ENCODE measurements at regions not wholly inside any gene's neighbourhood (a gene's known extent, or its start where the extent isn't known, plus 50 kb on each side); places are given as distances from the start of the nearest gene placed in this dataset.

DNA sequence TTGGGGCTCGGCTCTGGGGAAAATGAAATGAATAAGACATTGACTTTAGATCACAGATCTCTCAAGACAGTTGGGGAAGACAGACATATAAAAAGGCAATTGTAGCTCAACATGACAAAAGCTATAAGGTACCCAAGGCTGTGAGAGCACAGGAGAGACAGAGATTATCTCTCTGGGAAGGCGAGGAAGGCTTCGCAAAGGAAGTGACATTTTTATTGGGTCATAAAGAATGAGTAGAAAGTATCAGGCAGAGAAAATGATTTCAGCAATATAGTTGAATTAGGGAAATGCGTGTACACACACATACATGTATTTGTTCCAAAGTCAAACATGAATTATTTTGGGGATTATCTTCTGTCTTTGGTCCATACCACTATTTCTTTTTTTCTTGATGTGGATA, 381.8 kb upstream of the ADAMTSL1 start:
- Histone ChIP-seq H3K9me1 (replicated peaks; ENCODE audit: control insufficient read depth, extremely low read depth, insufficient read depth, low read length) (no peaks in the 10 kb centered on the region), H3K9me3 (replicated peaks; ENCODE audit: control insufficient read depth, insufficient read depth, low read length) (no peaks in the 10 kb centered on the region), H3K79me2 (ENCODE audit: control insufficient read depth, insufficient read depth, low read length) (no peaks in the 10 kb centered on the region), H3K4me1 (ENCODE audit: control insufficient read depth, extremely low read depth, insufficient read depth, low read length) (no peaks in the 10 kb centered on the region), H3K4me3 (replicated peaks in 1 of 3; ENCODE audit: insufficient read depth in 1 of 3, low read depth in 1 of 3, low read length in 3 of 3) (no peak overlapping the region), H2AFZ (ENCODE audit: low read depth, low read length) (no peak overlapping the region), H3K4me2 (ENCODE audit: insufficient read depth, low read length) (no peak overlapping the region), H3K9ac (replicated peaks; ENCODE audit: extremely low read depth, insufficient read depth, low read length) (no peak overlapping the region), H4K20me1 (replicated peaks; ENCODE audit: control insufficient read depth, extremely low read depth, insufficient read depth, low read length) (no peaks in the 10 kb centered on the region), H3K36me3 (ENCODE audit: control insufficient read depth in 2 of 2, extremely low read depth in 1 of 2, insufficient read depth in 2 of 2, low read length in 2 of 2) (no peaks in the 10 kb centered on the region), H3K27me3 (ENCODE audit: control insufficient read depth in 2 of 2, insufficient read depth in 2 of 2, low read length in 2 of 2) (peaks cover 0 to 2% of the 10 kb centered on the region in 2 experiments), H3K27ac (ENCODE audit: insufficient read depth, low read depth, low read length) (no peak overlapping the region)
- BruUV-seq (replicated peaks), result no TSS peak
- CTCF ChIA-PET, result interaction anchor here (0.7 to 1.4 kb wide), 2 partner anchors 121 to 281 kb away, joined by 3 read pairs; no protein-coding TSS in a partner anchor
- TF ChIP-seq EZH2 (IDR thresholded peaks at IDR 0.05; ENCODE audit: borderline replicate concordance, low read depth, low read length, severe bottlenecking), result no peak
- dilution Hi-C loops (cut with MboI; ENCODE audit: extremely low pct_ligation_motif_present, low sequenced_read_pairs) (no loop called here), intact Hi-C loops (cut with micrococcal nuclease) (no loop called here)
- POLR2A ChIA-PET, result no interaction called here
- DNase-seq (ENCODE audit: low read depth, low spot score) (no peak), FAIRE-seq (no peak)

DNA sequence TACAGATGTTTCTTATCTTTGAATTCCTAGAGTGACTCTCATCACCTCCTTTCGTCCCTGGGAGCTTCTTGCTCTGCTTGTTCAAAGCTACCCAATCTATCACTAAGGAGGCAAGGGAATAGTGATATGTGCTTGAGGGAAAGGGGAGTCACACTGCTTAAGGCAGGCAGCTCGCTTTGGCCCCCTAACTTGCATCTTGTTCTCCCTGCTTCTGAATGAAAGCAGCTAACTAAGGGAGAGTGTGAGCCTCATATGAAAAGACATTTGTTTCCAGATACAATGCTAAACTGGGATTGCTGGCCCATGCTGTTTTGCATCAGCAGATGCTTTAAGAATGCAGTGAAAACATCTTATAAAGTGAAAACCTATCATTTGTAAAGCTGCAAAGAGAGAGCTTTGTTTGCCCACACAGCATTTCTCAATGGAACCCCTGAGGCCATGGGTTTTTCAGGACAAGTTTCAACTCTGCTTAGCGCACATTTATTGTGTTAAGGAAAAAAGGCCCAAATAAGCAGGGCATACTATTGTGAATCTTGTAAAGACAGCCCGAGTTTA, 367.9 kb upstream of the ADAMTSL1 start:
- Histone ChIP-seq H3K9me3 (replicated peaks; ENCODE audit: control insufficient read depth, insufficient read depth, low read length) (no peaks in the 10 kb centered on the region), H3K4me3 (replicated peaks in 1 of 3; ENCODE audit: insufficient read depth in 1 of 3, low read depth in 1 of 3, low read length in 3 of 3) (no peak overlapping the region), H3K4me2 (ENCODE audit: insufficient read depth, low read length) (no peak overlapping the region), H3K9ac (replicated peaks; ENCODE audit: extremely low read depth, insufficient read depth, low read length) (no peak overlapping the region), H3K27ac (ENCODE audit: insufficient read depth, low read depth, low read length) (no peak overlapping the region), H3K4me1 (ENCODE audit: control insufficient read depth, extremely low read depth, insufficient read depth, low read length) (no peaks in the 10 kb centered on the region), H2AFZ (ENCODE audit: low read depth, low read length) (no peak overlapping the region), H4K20me1 (replicated peaks; ENCODE audit: control insufficient read depth, extremely low read depth, insufficient read depth, low read length) (no peaks in the 10 kb centered on the region), H3K36me3 (ENCODE audit: control insufficient read depth in 2 of 2, extremely low read depth in 1 of 2, insufficient read depth in 2 of 2, low read length in 2 of 2) (no peaks in the 10 kb centered on the region), H3K27me3 (ENCODE audit: control insufficient read depth in 2 of 2, insufficient read depth in 2 of 2, low read length in 2 of 2) (peaks cover 2 to 3% of the 10 kb centered on the region in 2 experiments), H3K9me1 (replicated peaks; ENCODE audit: control insufficient read depth, extremely low read depth, insufficient read depth, low read length) (no peaks in the 10 kb centered on the region), H3K79me2 (ENCODE audit: control insufficient read depth, insufficient read depth, low read length) (no peaks in the 10 kb centered on the region)
- no TSS peak for BruUV-seq (replicated peaks)
- POLR2A ChIA-PET, result no interaction called here
- dilution Hi-C loops (cut with MboI; ENCODE audit: extremely low pct_ligation_motif_present, low sequenced_read_pairs), result no loop called here
- intact Hi-C loops (cut with micrococcal nuclease), result no loop called here
- DNase-seq (ENCODE audit: low read depth, low spot score) (no peak), FAIRE-seq (no peak)
- CTCF ChIA-PET, result no interaction called here
- TF ChIP-seq, protein P1, sequence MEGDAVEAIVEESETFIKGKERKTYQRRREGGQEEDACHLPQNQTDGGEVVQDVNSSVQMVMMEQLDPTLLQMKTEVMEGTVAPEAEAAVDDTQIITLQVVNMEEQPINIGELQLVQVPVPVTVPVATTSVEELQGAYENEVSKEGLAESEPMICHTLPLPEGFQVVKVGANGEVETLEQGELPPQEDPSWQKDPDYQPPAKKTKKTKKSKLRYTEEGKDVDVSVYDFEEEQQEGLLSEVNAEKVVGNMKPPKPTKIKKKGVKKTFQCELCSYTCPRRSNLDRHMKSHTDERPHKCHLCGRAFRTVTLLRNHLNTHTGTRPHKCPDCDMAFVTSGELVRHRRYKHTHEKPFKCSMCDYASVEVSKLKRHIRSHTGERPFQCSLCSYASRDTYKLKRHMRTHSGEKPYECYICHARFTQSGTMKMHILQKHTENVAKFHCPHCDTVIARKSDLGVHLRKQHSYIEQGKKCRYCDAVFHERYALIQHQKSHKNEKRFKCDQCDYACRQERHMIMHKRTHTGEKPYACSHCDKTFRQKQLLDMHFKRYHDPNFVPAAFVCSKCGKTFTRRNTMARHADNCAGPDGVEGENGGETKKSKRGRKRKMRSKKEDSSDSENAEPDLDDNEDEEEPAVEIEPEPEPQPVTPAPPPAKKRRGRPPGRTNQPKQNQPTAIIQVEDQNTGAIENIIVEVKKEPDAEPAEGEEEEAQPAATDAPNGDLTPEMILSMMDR (IDR thresholded peaks at IDR 0.05; ENCODE audit: extremely low read depth in 1 of 2, insufficient read depth in 1 of 2, low read depth in 1 of 2, low read length in 2 of 2), result no peak
- TF ChIP-seq EZH2 (IDR thresholded peaks at IDR 0.05; ENCODE audit: borderline replicate concordance, low read depth, low read length, severe bottlenecking), result no peak
- no peak for TF ChIP-seq FOS (IDR thresholded peaks at IDR 0.05; ENCODE audit: borderline replicate concordance, insufficient read depth, low read length)
- TF ChIP-seq MAX (IDR thresholded peaks at IDR 0.05; ENCODE audit: insufficient read depth, insufficient read length), result no peak
- no peak for TF ChIP-seq MYC (IDR thresholded peaks at IDR 0.05; ENCODE audit: low read depth, low read length)
- no peak for TF ChIP-seq JUN (IDR thresholded peaks at IDR 0.05; ENCODE audit: borderline replicate concordance, insufficient read depth, insufficient read length, low read depth)
- no peak for TF ChIP-seq GATA2 (IDR thresholded peaks at IDR 0.05; ENCODE audit: insufficient read depth, insufficient read length, low read depth, low read length)
- TF ChIP-seq POLR2AphosphoS5 (IDR thresholded peaks at IDR 0.05; ENCODE audit: insufficient read depth, low read depth, low read length), result no peak
- TF ChIP-seq POLR2A (IDR thresholded peaks at IDR 0.05; ENCODE audit: low read depth, low read length), result no peak
